Activated B cell treated with CpG ODN at 0.5 μM for 24 hours (primary cell): ENCODE measurements at regions not wholly inside any gene's neighbourhood (a gene's known extent, or its start where the extent isn't known, plus 50 kb on each side); places are given as distances from the start of the nearest gene placed in this dataset.

Experiments
- ATAC-seq: fragments of 200-7000 bp; cut with Tn5 transposase; one replicate; pipeline ENCODE4 v1.10.0; 2021; ENCODE audit warnings: low read depth, mild to moderate bottlenecking, moderate library complexity
- CTCF ChIA-PET: fragments of 350-600 bp; sonication (Branson Sonifier 250); formaldehyde crosslinking; loops from one replicate; lab custom pipeline; 2021; ENCODE audit warnings: antibody characterized with exemption; lab: Charles Lee
- POLR2A ChIA-PET: fragments of 350-600 bp; sonication (Branson Sonifier 250); formaldehyde crosslinking; loops from one replicate; lab custom pipeline; 2021; ENCODE audit warnings: antibody characterized with exemption; lab: Charles Lee
- DNase-seq: peaks from one replicate; pipeline ENCODE4 v3.0.0; 2022
- H3K27ac Mint-ChIP-seq: one replicate; pipeline ENCODE4 v1.8.0; 2020; ENCODE audit warnings: mixed read lengths
- H3K27me3 Mint-ChIP-seq: one replicate; pipeline ENCODE4 v1.8.0; 2021; ENCODE audit warnings: mixed read lengths
- H3K36me3 Mint-ChIP-seq: one replicate; pipeline ENCODE4 v1.8.0; 2021; ENCODE audit warnings: low read depth, mixed read lengths
- H3K4me1 Mint-ChIP-seq: one replicate; pipeline ENCODE4 v1.8.0; 2021; ENCODE audit warnings: mixed read lengths
- H3K4me3 Mint-ChIP-seq: one replicate; pipeline ENCODE4 v1.8.0; 2020; ENCODE audit warnings: mild to moderate bottlenecking, mixed read lengths
- H3K9me3 Mint-ChIP-seq: one replicate; pipeline ENCODE4 v1.8.0; 2020; ENCODE audit warnings: mixed read lengths
- intact Hi-C: fragments of 100-400 bp; cut with micrococcal nuclease; formaldehyde crosslinking; loops from one replicate; pipeline ENCODE4 v1.15.1; 2024
- TF ChIP-seq, protein P1 (sequence below): fragments of 200-600 bp; IDR thresholded peaks from one replicate; pipeline ENCODE4 v1.8.0; 2022; ENCODE audit warnings: antibody characterized with exemption, mild to moderate bottlenecking

- no peak overlapping the region for H3K27ac Mint-ChIP-seq
- ChIA-PET POLR2A (no interaction called here), CTCF (no interaction called here)
- no peak overlapping the region for H3K4me3 Mint-ChIP-seq
- intact Hi-C loops: no loop called here
- DNase-seq (no peak), ATAC-seq (no peak)
- peaks cover 3% of the 10 kb centered on the region for H3K9me3 Mint-ChIP-seq
- no peaks in the 10 kb centered on the region for H3K36me3 Mint-ChIP-seq
- no peaks in the 10 kb centered on the region for H3K4me1 Mint-ChIP-seq
- TF ChIP-seq, protein P1, sequence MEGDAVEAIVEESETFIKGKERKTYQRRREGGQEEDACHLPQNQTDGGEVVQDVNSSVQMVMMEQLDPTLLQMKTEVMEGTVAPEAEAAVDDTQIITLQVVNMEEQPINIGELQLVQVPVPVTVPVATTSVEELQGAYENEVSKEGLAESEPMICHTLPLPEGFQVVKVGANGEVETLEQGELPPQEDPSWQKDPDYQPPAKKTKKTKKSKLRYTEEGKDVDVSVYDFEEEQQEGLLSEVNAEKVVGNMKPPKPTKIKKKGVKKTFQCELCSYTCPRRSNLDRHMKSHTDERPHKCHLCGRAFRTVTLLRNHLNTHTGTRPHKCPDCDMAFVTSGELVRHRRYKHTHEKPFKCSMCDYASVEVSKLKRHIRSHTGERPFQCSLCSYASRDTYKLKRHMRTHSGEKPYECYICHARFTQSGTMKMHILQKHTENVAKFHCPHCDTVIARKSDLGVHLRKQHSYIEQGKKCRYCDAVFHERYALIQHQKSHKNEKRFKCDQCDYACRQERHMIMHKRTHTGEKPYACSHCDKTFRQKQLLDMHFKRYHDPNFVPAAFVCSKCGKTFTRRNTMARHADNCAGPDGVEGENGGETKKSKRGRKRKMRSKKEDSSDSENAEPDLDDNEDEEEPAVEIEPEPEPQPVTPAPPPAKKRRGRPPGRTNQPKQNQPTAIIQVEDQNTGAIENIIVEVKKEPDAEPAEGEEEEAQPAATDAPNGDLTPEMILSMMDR: no peak
- H3K27me3 Mint-ChIP-seq: peaks cover 2% of the 10 kb centered on the region
Measured at GRCh38 chr16:73265124-73265837, 217.4 kb upstream of the ZFHX3 start.

DNA sequence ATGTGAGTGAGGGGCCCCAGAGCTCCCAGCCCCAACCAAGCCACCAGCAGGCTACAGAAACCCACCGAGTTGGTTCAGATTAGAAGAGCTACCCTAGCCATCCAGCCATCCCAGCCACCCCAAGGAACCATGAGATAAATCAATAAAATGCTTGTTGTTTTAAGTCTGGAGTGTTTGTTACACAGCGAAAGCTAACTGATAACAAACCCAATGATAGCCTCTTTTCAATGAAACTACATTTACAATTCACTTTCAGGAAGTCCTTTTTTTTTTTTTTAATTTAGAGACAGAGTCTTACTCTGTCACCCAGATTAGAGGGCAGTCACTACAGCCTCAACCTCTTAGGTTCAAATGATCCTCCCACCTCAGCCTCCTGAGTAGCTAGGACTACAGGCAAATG lies 215.0 kb upstream of the ZFHX3 start:
- Mint-ChIP-seq H3K4me3 (no peak overlapping the region), H3K27ac (no peak overlapping the region), H3K4me1 (no peaks in the 10 kb centered on the region), H3K27me3 (peaks cover 2% of the 10 kb centered on the region), H3K9me3 (peaks cover 3% of the 10 kb centered on the region), H3K36me3 (no peaks in the 10 kb centered on the region)
- ATAC-seq (no peak), DNase-seq (no peak)
- CTCF ChIA-PET: no interaction called here
- TF ChIP-seq, protein P1: no peak
- intact Hi-C loops: no loop called here
- POLR2A ChIA-PET: no interaction called here

DNA sequence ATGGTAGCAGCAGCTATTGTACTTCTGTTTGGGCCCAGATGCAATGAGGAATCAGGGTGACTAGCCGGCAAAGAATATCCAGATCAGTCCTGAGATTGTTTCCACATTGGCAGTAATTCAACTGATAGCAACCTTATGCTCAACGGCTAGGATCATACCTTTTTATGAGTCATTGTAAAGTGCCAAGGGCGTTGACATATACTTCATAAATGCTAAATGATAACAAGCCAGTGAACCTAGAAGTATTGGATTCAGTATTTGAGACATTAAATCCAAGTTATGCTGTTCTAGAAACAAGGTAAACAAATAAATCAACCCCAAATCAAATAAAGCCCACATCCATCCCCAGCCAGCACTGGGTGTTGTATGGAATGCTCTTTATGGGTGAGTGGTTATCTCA lies 207.1 kb upstream of the ZFHX3 start:
- DNase-seq: no peak
- intact Hi-C loops: no loop called here
- ChIA-PET POLR2A (no interaction called here), CTCF (no interaction called here)
- Mint-ChIP-seq H3K9me3 (no peaks in the 10 kb centered on the region), H3K27ac (no peak overlapping the region), H3K4me1 (no peaks in the 10 kb centered on the region), H3K4me3 (no peak overlapping the region), H3K36me3 (no peaks in the 10 kb centered on the region), H3K27me3 (no peaks in the 10 kb centered on the region)
- no peak for ATAC-seq
- TF ChIP-seq, protein P1: no peak

DNA sequence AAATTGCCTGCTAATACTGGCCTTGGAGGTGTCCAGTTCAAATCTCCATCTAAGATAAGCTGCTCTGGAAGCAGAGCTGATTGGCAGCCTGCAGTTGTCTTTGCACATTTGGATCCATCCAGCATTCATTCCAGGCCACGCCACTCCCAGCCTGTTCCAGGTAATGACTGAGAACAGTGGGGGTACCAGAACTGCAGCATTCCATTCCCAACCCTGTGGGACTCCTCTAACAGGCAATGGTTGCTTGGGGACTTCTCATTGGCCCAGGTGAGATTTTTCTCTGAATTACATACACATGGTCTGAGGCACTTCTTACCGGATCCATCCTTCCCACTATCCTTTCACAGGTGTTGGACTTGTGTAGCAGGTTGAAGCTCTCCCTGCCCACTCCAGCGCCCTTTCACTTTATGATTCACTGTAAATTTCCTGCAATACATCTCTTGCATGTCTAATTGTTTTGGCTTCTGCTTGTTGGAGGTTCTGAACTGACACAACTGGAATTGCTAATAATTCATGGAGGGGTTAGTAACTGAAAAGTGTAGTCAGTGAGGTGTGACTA lies 206.1 kb upstream of the ZFHX3 start:
- H3K27ac Mint-ChIP-seq: no peak overlapping the region
- intact Hi-C loops: no loop called here

GRCh38 chr16:73252446-73252845 lies 204.5 kb upstream of the ZFHX3 start:
- Mint-ChIP-seq H3K27me3 (no peaks in the 10 kb centered on the region), H3K4me1 (no peaks in the 10 kb centered on the region), H3K27ac (no peak overlapping the region), H3K9me3 (no peaks in the 10 kb centered on the region), H3K4me3 (no peak overlapping the region), H3K36me3 (no peaks in the 10 kb centered on the region)
- TF ChIP-seq, protein P1: no peak
- ATAC-seq (no peak), DNase-seq (no peak)
- ChIA-PET POLR2A (no interaction called here), CTCF (no interaction called here)
- intact Hi-C loops: no loop called here

More for the DNA sequence above, 206.1 kb upstream of the ZFHX3 start:
- H3K36me3 Mint-ChIP-seq: no peaks in the 10 kb centered on the region
- POLR2A ChIA-PET: no interaction called here
- ATAC-seq (no peak), DNase-seq (no peak)
- TF ChIP-seq, protein P1: no peak
- H3K27me3 Mint-ChIP-seq: no peaks in the 10 kb centered on the region
- no peak overlapping the region for H3K4me3 Mint-ChIP-seq
- H3K4me1 Mint-ChIP-seq: no peaks in the 10 kb centered on the region
- CTCF ChIA-PET: no interaction called here
- no peaks in the 10 kb centered on the region for H3K9me3 Mint-ChIP-seq
